Right forelimb (tissue), 1 donor: ENCODE measurements at regions not wholly inside any gene's neighbourhood (a gene's known extent, or its start where the extent isn't known, plus 50 kb on each side); places are given as distances from the start of the nearest gene placed in this dataset.
A peak's percentile ranks its signal among the peaks of the same experiment; 100 is the strongest.
"Not testable (repeated sequence)": the region's sequence is repeated elsewhere in the genome, so short reads cannot be mapped to it uniquely, and the experiment has no call there.

Experiments used
- DNase-seq: peaks from one replicate; pipeline ENCODE4 v3.0.0-alpha.2; 2018

GRCh38 chr3:20317616-20318015, 131.6 kb upstream of the SGO1 start:
- no peak for DNase-seq

- DNase-seq = no peak
Measured at GRCh38 chr3:20316238-20316637, 130.2 kb upstream of the SGO1 start.

GRCh38 chr3:20310629-20311028, 124.6 kb upstream of the SGO1 start:
- DNase-seq = peak; percentile 63

- no peak for DNase-seq
Measured at GRCh38 chr3:20307383-20307782, 121.4 kb upstream of the SGO1 start.

GRCh38 chr3:20305647-20306046, 119.6 kb upstream of the SGO1 start:
- no peak for DNase-seq

- no peak for DNase-seq
Measured at GRCh38 chr3:20302766-20303165, 116.8 kb upstream of the SGO1 start.

GRCh38 chr3:20288050-20288449, 102.0 kb upstream of the SGO1 start:
- no peak for DNase-seq

- DNase-seq = no peak
Measured at GRCh38 chr3:20280257-20280656, 94.3 kb upstream of the SGO1 start.

- not testable (repeated sequence) for DNase-seq
Measured at GRCh38 chr3:20265977-20266376, 80.0 kb upstream of the SGO1 start.

- DNase-seq = no peak
Measured at GRCh38 chr3:20264900-20265567, 79.0 kb upstream of the SGO1 start.

GRCh38 chr3:20258371-20258770, 72.4 kb upstream of the SGO1 start:
- no peak for DNase-seq

- DNase-seq = no peak
Measured at GRCh38 chr3:20256144-20256543, 70.1 kb upstream of the SGO1 start.

GRCh38 chr3:20254268-20255117, 68.5 kb upstream of the SGO1 start:
- DNase-seq = no peak

- no peak for DNase-seq
Measured at GRCh38 chr3:20250786-20251185, 64.8 kb upstream of the SGO1 start.

- DNase-seq = no peak
Measured at GRCh38 chr3:20250314-20250713, 64.3 kb upstream of the SGO1 start.

GRCh38 chr3:20246662-20247061, 60.7 kb upstream of the SGO1 start:
- DNase-seq = no peak

- DNase-seq = no peak
Measured at GRCh38 chr3:20245781-20246180, 59.8 kb upstream of the SGO1 start.

- no peak for DNase-seq
Measured at GRCh38 chr3:20240154-20240883, 54.3 kb upstream of the SGO1 start.

GRCh38 chr3:20238199-20238598, 52.2 kb upstream of the SGO1 start:
- not testable (repeated sequence) for DNase-seq

- DNase-seq = no peak
Measured at GRCh38 chr3:20236603-20237002, 50.6 kb upstream of the SGO1 start.
